Ishikawa (cell line): ENCODE measurements at regions not wholly inside any gene's neighbourhood (a gene's known extent, or its start where the extent isn't known, plus 50 kb on each side); places are given as distances from the start of the nearest gene placed in this dataset.

Experiments
- REST ChIP-seq: IDR thresholded peaks from 2 replicates; pipeline ENCODE4 v1.6.1; 2012; ENCODE audit warnings: low read depth, mild to moderate bottlenecking
- TEAD4 ChIP-seq: IDR thresholded peaks from 2 replicates; pipeline ENCODE4 v1.6.1; 2012

GRCh38 chr6:155967322-155967721, 511.7 kb upstream of the NOX3 start:
- no peak for TF ChIP-seq TEAD4
- no peak for TF ChIP-seq REST
